Tibial nerve (tissue), 4 donors: ENCODE measurements at regions not wholly inside any gene's neighbourhood (a gene's known extent, or its start where the extent isn't known, plus 50 kb on each side); places are given as distances from the start of the nearest gene placed in this dataset.

Source experiments
- CTCF ChIP-seq, 5 experiments: fragments of 200-600 bp in 3 of 5; fragments of 450-650 bp in 2 of 5; sonication (generic) in 3 of 5; IDR thresholded peaks; one replicate each; pipeline ENCODE4 v1.5.1; 2016 to 2019; ENCODE audit warnings: antibody characterized with exemption in 5 of 5, mild to moderate bottlenecking in 3 of 5, moderate library complexity in 2 of 5
- EP300 ChIP-seq, 2 donors: sonication (generic); formaldehyde crosslinking; IDR thresholded peaks; one replicate each; pipeline ENCODE4 v1.6.1; 2017; ENCODE audit warnings: antibody characterized with exemption in 2 of 2, mild to moderate bottlenecking in 1 of 2
- POLR2A ChIP-seq, 2 donors: fragments of 450-650 bp; IDR thresholded peaks; one replicate each; pipeline ENCODE4 v1.6.1; 2017; ENCODE audit warnings: antibody characterized with exemption in 2 of 2, mild to moderate bottlenecking in 2 of 2, moderate library complexity in 2 of 2

GRCh38 chr3:27556887-27557286 lies 72.7 kb upstream of the SLC4A7 start:
- no peak for TF ChIP-seq CTCF (IDR thresholded peaks at IDR 0.05)
- TF ChIP-seq POLR2A (IDR thresholded peaks at IDR 0.05): no peak
- TF ChIP-seq EP300 (IDR thresholded peaks at IDR 0.05): peak in 1 of 2 donors; percentile 40
